Uterus (tissue), 3 donors: ENCODE measurements at regions not wholly inside any gene's neighbourhood (a gene's known extent, or its start where the extent isn't known, plus 50 kb on each side); places are given as distances from the start of the nearest gene placed in this dataset.

Experiments used
- DNase-seq, 2 donors: peaks; one replicate each; pipeline ENCODE4 v3.0.0-alpha.2; 2019 to 2020
- H3K27ac ChIP-seq, 2 donors: fragments of 200-600 bp; sonication (generic); 1 replicate in 1 of 2; 2 replicates in 1 of 2; pipeline ENCODE4 v1.5.1; 2016 to 2018
- H3K27me3 ChIP-seq, 2 donors: fragments of 200-600 bp; sonication (generic); one replicate each; pipeline ENCODE4 v1.5.1; 2018 to 2019; ENCODE audit warnings: control low read depth in 1 of 2
- H3K36me3 ChIP-seq, 2 donors: fragments of 200-600 bp; sonication (generic); one replicate each; pipeline ENCODE4 v1.5.1; 2019; ENCODE audit warnings: control low read depth in 1 of 2
- H3K4me1 ChIP-seq, 2 donors: fragments of 200-600 bp; sonication (generic); one replicate each; pipeline ENCODE4 v1.5.1; 2018 to 2019; ENCODE audit warnings: control low read depth in 1 of 2
- H3K4me3 ChIP-seq, 2 donors: fragments of 200-600 bp; sonication (generic); 1 replicate in 1 of 2; 2 replicates in 1 of 2; pipeline ENCODE4 v1.5.1; 2018 to 2019; ENCODE audit warnings: mild to moderate bottlenecking in 1 of 2
- H3K9me3 ChIP-seq, 2 donors: fragments of 200-600 bp; sonication (generic); one replicate each; pipeline ENCODE4 v1.5.1; 2019; ENCODE audit warnings: control low read depth in 1 of 2
- POLR2A ChIP-seq, 2 donors: fragments of 450-650 bp; IDR thresholded peaks; one replicate each; pipeline ENCODE4 v1.6.1; 2016; ENCODE audit warnings: antibody characterized with exemption in 2 of 2, mild to moderate bottlenecking in 1 of 2, moderate library complexity in 1 of 2
- intact Hi-C: fragments of 100-400 bp; cut with DNase I; formaldehyde crosslinking; loops from one replicate; pipeline ENCODE4 v1.15.1; 2023; ENCODE audit warnings: low total_unique reads
- TF ChIP-seq, protein P1 (sequence below), 4 experiments: fragments of 200-600 bp in 2 of 4; fragments of 450-650 bp in 2 of 4; sonication (generic) in 2 of 4; IDR thresholded peaks; one replicate each; pipeline ENCODE4 v1.5.1; 2016 to 2019; ENCODE audit warnings: antibody characterized with exemption in 4 of 4, mild to moderate bottlenecking in 2 of 4, moderate library complexity in 1 of 4
- donor health status: DM: yes; HTN: yes; CAD: no.

DNA sequence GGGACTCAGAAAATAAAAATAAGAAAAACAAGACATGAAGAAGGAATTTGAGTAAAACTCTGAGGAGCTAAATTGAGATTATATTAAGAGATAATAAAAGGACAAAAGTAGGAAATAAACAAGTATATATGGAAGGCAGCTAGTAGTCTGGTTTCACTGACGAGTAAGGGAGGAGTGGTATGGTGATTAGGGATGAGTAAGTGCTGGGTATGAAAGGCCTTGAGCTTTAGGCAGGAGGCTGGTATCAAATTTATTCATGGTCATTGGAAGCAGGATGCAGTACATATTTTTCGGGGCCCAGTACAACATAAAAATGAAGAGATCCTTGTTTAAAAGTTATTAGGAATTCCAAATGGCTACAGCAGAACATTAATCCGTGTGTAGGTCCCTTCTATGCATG, 789.7 kb upstream of the PRMT6 start:
- Histone ChIP-seq H3K9me3 (peaks cover 0 to 4% of the 10 kb centered on the region in 2 donors), H3K27me3 (no peaks in the 10 kb centered on the region), H3K27ac (no peak overlapping the region), H3K4me1 (no peaks in the 10 kb centered on the region), H3K36me3 (no peaks in the 10 kb centered on the region), H3K4me3 (no peak overlapping the region)
- intact Hi-C loops: no loop called here
- DNase-seq: no peak
- no peak for TF ChIP-seq POLR2A (IDR thresholded peaks at IDR 0.05)
- TF ChIP-seq, protein P1, sequence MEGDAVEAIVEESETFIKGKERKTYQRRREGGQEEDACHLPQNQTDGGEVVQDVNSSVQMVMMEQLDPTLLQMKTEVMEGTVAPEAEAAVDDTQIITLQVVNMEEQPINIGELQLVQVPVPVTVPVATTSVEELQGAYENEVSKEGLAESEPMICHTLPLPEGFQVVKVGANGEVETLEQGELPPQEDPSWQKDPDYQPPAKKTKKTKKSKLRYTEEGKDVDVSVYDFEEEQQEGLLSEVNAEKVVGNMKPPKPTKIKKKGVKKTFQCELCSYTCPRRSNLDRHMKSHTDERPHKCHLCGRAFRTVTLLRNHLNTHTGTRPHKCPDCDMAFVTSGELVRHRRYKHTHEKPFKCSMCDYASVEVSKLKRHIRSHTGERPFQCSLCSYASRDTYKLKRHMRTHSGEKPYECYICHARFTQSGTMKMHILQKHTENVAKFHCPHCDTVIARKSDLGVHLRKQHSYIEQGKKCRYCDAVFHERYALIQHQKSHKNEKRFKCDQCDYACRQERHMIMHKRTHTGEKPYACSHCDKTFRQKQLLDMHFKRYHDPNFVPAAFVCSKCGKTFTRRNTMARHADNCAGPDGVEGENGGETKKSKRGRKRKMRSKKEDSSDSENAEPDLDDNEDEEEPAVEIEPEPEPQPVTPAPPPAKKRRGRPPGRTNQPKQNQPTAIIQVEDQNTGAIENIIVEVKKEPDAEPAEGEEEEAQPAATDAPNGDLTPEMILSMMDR (IDR thresholded peaks at IDR 0.05): no peak

DNA sequence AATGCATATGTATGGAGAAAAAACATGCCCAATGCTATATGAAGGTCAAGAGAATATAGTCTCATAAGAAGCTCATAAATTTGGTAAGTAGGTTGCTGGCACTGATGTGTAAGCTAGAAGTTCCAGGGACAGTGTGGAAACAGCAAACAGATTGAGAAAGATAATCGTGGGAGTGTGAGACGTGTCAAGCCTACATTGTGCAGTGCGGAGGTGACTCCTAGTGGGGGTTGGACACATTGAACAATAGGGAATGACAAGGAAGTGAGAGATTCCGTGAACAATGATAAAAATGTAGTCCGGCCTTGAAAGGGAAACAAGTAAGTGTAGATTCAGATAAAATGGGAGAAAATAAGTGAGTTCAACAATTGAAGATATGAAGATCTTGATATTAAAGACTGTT, 788.4 kb upstream of the PRMT6 start:
- TF ChIP-seq, protein P1 (IDR thresholded peaks at IDR 0.05): no peak
- no peak for TF ChIP-seq POLR2A (IDR thresholded peaks at IDR 0.05)
- H3K27ac ChIP-seq: no peak overlapping the region
- no peaks in the 10 kb centered on the region for H3K9me3 ChIP-seq
- intact Hi-C loops: no loop called here
- H3K27me3 ChIP-seq: no peaks in the 10 kb centered on the region
- no peak overlapping the region for H3K4me3 ChIP-seq
- no peaks in the 10 kb centered on the region for H3K4me1 ChIP-seq
- no peak for DNase-seq
- no peaks in the 10 kb centered on the region for H3K36me3 ChIP-seq

DNA sequence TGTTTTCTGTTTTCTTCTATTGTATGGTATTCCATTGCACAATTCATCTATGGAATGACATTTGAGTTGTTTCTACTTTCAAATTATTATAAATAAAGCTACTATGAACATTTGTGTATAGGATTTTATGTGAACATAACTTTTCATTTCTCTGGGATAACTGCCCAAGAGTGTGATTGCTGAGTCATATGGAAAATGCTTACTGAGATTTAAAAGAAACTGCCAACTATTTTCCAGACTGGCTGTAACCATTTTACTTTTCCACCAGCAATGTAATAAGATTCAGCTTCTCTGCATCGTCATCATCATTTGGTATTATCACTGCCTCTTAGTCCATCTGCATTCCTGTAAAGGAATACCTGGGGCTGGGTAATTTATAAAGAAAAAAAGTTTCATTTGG, 779.6 kb upstream of the PRMT6 start:
- no peaks in the 10 kb centered on the region for H3K4me1 ChIP-seq
- no peak overlapping the region for H3K4me3 ChIP-seq
- intact Hi-C loops: no loop called here
- H3K27me3 ChIP-seq: no peaks in the 10 kb centered on the region
- H3K36me3 ChIP-seq: no peaks in the 10 kb centered on the region
- no peak for DNase-seq
- no peaks in the 10 kb centered on the region for H3K9me3 ChIP-seq
- H3K27ac ChIP-seq: no peak overlapping the region
- TF ChIP-seq POLR2A (IDR thresholded peaks at IDR 0.05): no peak
- TF ChIP-seq, protein P1 (IDR thresholded peaks at IDR 0.05): no peak

DNA sequence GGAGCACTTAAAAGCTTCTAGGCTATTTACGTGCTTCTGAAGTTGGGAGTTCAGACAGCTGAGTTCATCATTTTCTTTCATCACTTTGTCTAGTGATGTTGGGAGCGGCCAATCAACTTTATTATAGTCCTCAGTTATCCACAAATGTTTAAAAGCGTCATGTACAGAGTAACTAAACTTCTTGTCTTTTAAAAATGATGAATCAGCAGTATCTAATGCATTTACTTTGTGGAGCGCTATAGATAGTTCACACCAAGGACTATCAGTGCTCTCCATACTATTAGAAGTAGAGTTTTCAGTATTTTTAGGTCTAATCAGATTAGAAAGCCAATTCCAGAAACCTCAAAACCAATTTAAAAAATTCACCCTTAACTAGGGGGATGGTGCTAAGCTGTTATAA, 778.7 kb upstream of the PRMT6 start:
- intact Hi-C loops: no loop called here
- Histone ChIP-seq H3K27me3 (no peaks in the 10 kb centered on the region), H3K4me3 (no peak overlapping the region), H3K36me3 (no peaks in the 10 kb centered on the region), H3K9me3 (no peaks in the 10 kb centered on the region), H3K27ac (no peak overlapping the region), H3K4me1 (no peaks in the 10 kb centered on the region)
- TF ChIP-seq POLR2A (IDR thresholded peaks at IDR 0.05): no peak
- TF ChIP-seq, protein P1 (IDR thresholded peaks at IDR 0.05): no peak
- DNase-seq: no peak

DNA sequence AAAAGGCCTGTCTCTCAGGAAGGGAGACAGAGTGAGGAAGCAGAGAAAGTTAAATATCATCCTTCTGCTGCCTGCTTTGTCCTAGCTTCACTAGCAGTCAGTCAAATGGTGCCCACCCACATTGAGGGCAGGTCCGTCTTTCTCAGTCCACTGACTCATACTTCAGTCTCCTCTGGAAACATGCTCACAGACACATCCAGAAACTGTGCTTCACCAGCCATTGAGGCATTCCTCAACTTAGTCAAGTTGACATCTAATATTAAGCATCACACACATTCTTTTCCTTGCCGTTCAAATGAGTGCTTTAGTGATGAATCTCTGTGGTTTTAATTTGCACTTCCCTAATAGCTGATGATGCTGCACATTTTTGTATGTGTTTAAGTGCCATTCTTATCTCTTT, 777.8 kb upstream of the PRMT6 start:
- H3K4me3 ChIP-seq: no peak overlapping the region
- intact Hi-C loops: no loop called here
- no peak overlapping the region for H3K27ac ChIP-seq
- TF ChIP-seq, protein P1 (IDR thresholded peaks at IDR 0.05): no peak
- no peak for TF ChIP-seq POLR2A (IDR thresholded peaks at IDR 0.05)
- H3K9me3 ChIP-seq: no peaks in the 10 kb centered on the region
- no peaks in the 10 kb centered on the region for H3K4me1 ChIP-seq
- H3K27me3 ChIP-seq: no peaks in the 10 kb centered on the region
- DNase-seq: no peak
- no peaks in the 10 kb centered on the region for H3K36me3 ChIP-seq
